B cell (primary cell): ENCODE measurements at regions not wholly inside any gene's neighbourhood (a gene's known extent, or its start where the extent isn't known, plus 50 kb on each side); places are given as distances from the start of the nearest gene placed in this dataset.
"Not testable (repeated sequence)": the region's sequence is repeated elsewhere in the genome, so short reads cannot be mapped to it uniquely, and the experiment has no call there.

ENCODE experiments used
- ATAC-seq: fragments of 200-7000 bp; cut with Tn5 transposase; one replicate; pipeline ENCODE4 v1.10.0; 2021; ENCODE audit warnings: low read depth, mild to moderate bottlenecking, moderate number of reproducible peaks, moderate library complexity
- CTCF ChIA-PET: fragments of 350-600 bp; sonication (Branson Sonifier 250); formaldehyde crosslinking; loops from one replicate; lab custom pipeline; 2021; ENCODE audit warnings: antibody characterized with exemption, inconsistent platforms; lab: Charles Lee
- POLR2A ChIA-PET: fragments of 350-600 bp; sonication (Branson Sonifier 250); formaldehyde crosslinking; loops from one replicate; lab custom pipeline; 2021; ENCODE audit warnings: antibody characterized with exemption; lab: Charles Lee
- DNase-seq: peaks from one replicate; pipeline ENCODE4 v3.0.0; 2013
- H2AFZ ChIP-seq: 2 replicates; pipeline ENCODE4 v1.6.1; 2012; ENCODE audit warnings: mild to moderate bottlenecking, low read depth, low read length; ENCODE audit not compliant: insufficient read depth, poor library complexity, severe bottlenecking
- H3K27ac ChIP-seq, 2 donors: 1 replicate in 1 of 2; 2 replicates in 1 of 2; pipeline ENCODE4 v1.5.1; 2012 to 2013; ENCODE audit warnings: low read length in 2 of 2, mild to moderate bottlenecking in 2 of 2, moderate library complexity in 1 of 2
- H3K27me3 ChIP-seq, 4 experiments: fragments of 200-600 bp in 1 of 4; sonication (generic) in 1 of 4; replicated peaks in 1 of 4; 1 replicate in 2 of 4; 2 replicates in 2 of 4; pipeline versions ENCODE4 v1.6.1 to v1.7.0; 2013 to 2016; ENCODE audit warnings: low read length in 3 of 4, mild to moderate bottlenecking in 2 of 4, mixed read lengths in 1 of 4, moderate library complexity in 1 of 4; ENCODE audit not compliant: insufficient read depth in 4 of 4, control insufficient read depth in 3 of 4; ENCODE audit errors: control extremely low read depth in 1 of 4
- H3K36me3 ChIP-seq, 2 experiments: replicated peaks in 1 of 2; 1 replicate in 1 of 2; 2 replicates in 1 of 2; pipeline versions ENCODE4 v1.6.1 to v1.7.1; 2013; ENCODE audit warnings: low read length in 1 of 2; ENCODE audit not compliant: insufficient read depth in 2 of 2, control insufficient read depth in 1 of 2; ENCODE audit errors: control extremely low read depth in 1 of 2, extremely low read depth in 1 of 2
- H3K4me1 ChIP-seq, 2 donors: fragments of 200-600 bp in 1 of 2; sonication (generic) in 1 of 2; 1 replicate in 1 of 2; 2 replicates in 1 of 2; pipeline versions ENCODE4 v1.5.1 to v1.6.1; 2013 to 2017; ENCODE audit warnings: low read length in 2 of 2; ENCODE audit not compliant: control insufficient read depth in 2 of 2, insufficient read depth in 2 of 2
- H3K4me2 ChIP-seq: replicated peaks from 2 replicates; pipeline ENCODE3; 2012; ENCODE audit warnings: mild to moderate bottlenecking, low read depth, low read length; ENCODE audit not compliant: poor library complexity, severe bottlenecking
- H3K4me3 ChIP-seq, 5 experiments: fragments of 200-600 bp in 1 of 5; sonication (generic) in 1 of 5; 1 replicate in 3 of 5; 2 replicates in 2 of 5; pipeline versions ENCODE4 v1.5.1 to v1.7.0; 2011 to 2016; ENCODE audit warnings: low read length in 4 of 5, mild to moderate bottlenecking in 4 of 5, low read depth in 2 of 5, control low read depth in 1 of 5, moderate library complexity in 1 of 5; ENCODE audit not compliant: insufficient read depth in 1 of 5; ENCODE audit errors: control extremely low read depth in 1 of 5, extremely low read depth in 1 of 5
- H3K79me2 ChIP-seq: fragments of 200-600 bp; sonication (generic); one replicate; pipeline ENCODE4 v1.6.0; 2016; ENCODE audit warnings: low read length; ENCODE audit not compliant: control insufficient read depth, insufficient read depth
- H3K9ac ChIP-seq: fragments of 200-600 bp; sonication (generic); 2 replicates; pipeline ENCODE4 v1.6.1; 2017; ENCODE audit warnings: mild to moderate bottlenecking, low read length, moderate library complexity
- H3K9me3 ChIP-seq, 3 donors: one replicate each; pipeline versions ENCODE4 v1.6.1 to v1.7.1; 2013; ENCODE audit warnings: low read length in 2 of 3; ENCODE audit not compliant: control insufficient read depth in 2 of 3, insufficient read depth in 1 of 3; ENCODE audit errors: control extremely low read depth in 1 of 3
- H4K20me1 ChIP-seq: 2 replicates; pipeline ENCODE4 v1.6.0; 2012; ENCODE audit warnings: mild to moderate bottlenecking, low read length; ENCODE audit not compliant: insufficient read depth, control insufficient read depth, poor library complexity, severe bottlenecking
- H3K27ac Mint-ChIP-seq: one replicate; pipeline ENCODE4 v1.8.0; 2021; ENCODE audit warnings: mixed read lengths
- H3K27me3 Mint-ChIP-seq: one replicate; pipeline ENCODE4 v1.8.0; 2021; ENCODE audit warnings: mixed read lengths
- H3K4me1 Mint-ChIP-seq: one replicate; pipeline ENCODE4 v1.8.0; 2021; ENCODE audit warnings: mixed read lengths
- H3K4me3 Mint-ChIP-seq: one replicate; pipeline ENCODE4 v1.8.0; 2021; ENCODE audit warnings: mixed read lengths
- H3K9me3 Mint-ChIP-seq: one replicate; pipeline ENCODE4 v1.8.0; 2022; ENCODE audit warnings: mixed read lengths; ENCODE audit not compliant: insufficient read depth
- WGBS: methylation state at CpG from one replicate; pipeline ENCODE4 v1.1.5; 2013; ENCODE audit warnings: missing lambda C conversion rate; ENCODE audit not compliant: insufficient coverage; 5-methylcytosine and 5-hydroxymethylcytosine counted together
- intact Hi-C: fragments of 100-400 bp; cut with micrococcal nuclease; formaldehyde crosslinking; loops from one replicate; pipeline ENCODE4 v1.10.0; 2022

DNA sequence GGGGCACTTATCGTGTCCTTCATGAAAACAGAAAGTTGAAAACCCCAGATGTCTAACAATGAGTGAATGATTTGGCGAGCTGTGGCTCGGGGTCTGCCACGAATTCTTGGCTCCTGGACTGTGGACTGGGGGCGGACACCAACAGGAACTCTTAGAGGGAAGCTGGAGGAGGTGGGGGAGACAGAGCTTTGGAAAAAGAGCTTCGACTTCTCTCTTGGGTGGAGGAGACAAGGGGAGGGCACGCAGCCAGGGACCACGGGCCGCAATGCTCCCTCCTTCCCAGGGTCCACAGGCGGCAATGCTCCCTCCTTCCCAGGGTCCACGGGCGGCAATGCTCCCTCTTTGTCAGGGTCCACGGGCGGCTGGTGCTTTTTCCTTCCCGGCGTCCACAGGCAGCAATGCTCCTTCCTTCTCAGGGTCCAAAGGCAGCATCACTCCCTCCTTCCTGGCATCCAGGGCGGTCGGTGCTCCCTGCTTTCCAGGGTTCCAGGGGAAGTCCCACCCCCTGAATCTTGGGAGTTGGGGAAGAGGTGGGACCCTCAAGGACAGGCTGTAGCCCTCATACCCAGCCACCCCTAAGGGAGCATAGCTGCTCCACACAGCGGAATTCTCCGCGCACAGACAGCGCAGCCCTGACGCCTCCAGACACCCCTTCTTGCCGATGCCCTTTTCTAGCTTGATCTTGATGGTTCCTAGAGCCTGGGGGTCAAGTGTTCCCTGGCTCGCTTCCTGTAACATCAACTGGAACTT, 149.0 kb downstream of the LAT start:
- CTCF ChIA-PET, H3K4me1 Mint-ChIP-seq, H3K9me3 ChIP-seq, H3K27ac Mint-ChIP-seq, H3K9me3 Mint-ChIP-seq, H3K36me3 ChIP-seq, H3K4me1 ChIP-seq, H4K20me1 ChIP-seq, POLR2A ChIA-PET, H2AFZ ChIP-seq, H3K27me3 Mint-ChIP-seq, H3K27ac ChIP-seq, DNase-seq, H3K27me3 ChIP-seq, H3K4me3 ChIP-seq, ATAC-seq, H3K79me2 ChIP-seq, intact Hi-C loops, H3K4me2 ChIP-seq, H3K9ac ChIP-seq, H3K4me3 Mint-ChIP-seq: not testable (repeated sequence)
- 97% methylated on average over 20 of the region's 25 CpGs for WGBS

DNA sequence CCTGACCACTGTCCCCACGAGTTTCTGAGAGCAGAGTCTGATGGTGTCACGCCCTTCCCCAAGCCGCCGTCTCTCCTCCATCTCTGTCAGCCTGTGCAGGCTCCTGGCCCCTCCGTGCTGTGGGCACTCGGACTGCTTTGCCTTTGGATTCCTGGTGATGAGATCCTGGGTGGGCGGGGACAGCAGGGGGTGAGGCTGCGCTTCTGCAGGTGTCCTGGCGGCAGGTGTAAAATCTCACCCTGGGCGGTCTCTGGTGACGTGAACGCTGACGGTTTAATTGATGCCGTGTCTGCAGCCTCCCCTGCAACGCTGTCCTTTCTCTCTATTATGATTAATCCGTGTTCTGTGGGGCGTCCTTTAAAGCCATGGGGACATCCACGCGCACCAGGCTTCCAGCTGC, 148.0 kb downstream of the LAT start:
- H3K27me3 ChIP-seq, POLR2A ChIA-PET, H4K20me1 ChIP-seq, H3K27me3 Mint-ChIP-seq, DNase-seq, H3K79me2 ChIP-seq, H2AFZ ChIP-seq, H3K9me3 Mint-ChIP-seq, H3K27ac Mint-ChIP-seq, H3K9me3 ChIP-seq, ATAC-seq, H3K9ac ChIP-seq, intact Hi-C loops, H3K4me1 Mint-ChIP-seq, CTCF ChIA-PET, H3K4me3 Mint-ChIP-seq, H3K4me1 ChIP-seq, H3K4me2 ChIP-seq, H3K27ac ChIP-seq, H3K4me3 ChIP-seq, H3K36me3 ChIP-seq: not testable (repeated sequence)
- WGBS = no CpG with 5 or more reads among the region's 19 CpGs

DNA sequence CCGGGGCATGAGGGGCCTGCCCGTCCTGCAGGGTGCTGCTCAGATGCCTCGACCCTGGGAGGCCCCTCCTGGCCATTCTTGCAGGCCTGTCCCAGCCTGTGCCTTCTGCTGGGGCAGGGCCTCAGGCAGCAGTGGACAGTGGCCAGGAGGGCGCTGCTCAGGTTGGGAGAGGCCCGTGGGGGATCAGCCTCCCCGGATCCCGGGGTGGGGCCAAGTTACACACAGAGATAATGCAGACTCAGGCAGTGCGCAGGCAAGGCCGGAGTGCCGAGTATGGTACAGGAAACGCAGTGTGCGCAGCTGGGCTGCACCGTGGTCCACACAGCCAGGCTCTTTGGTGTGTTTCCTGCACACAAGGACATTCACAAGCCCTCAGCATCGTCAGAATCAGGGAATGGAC, 147.6 kb downstream of the LAT start:
- 97% methylated on average over 11 of the region's 14 CpGs for WGBS
- H3K4me2 ChIP-seq, H3K9ac ChIP-seq, H3K27me3 ChIP-seq, DNase-seq, H3K4me3 ChIP-seq, H3K4me3 Mint-ChIP-seq, H3K4me1 ChIP-seq, H3K27me3 Mint-ChIP-seq, H2AFZ ChIP-seq, intact Hi-C loops, H3K9me3 ChIP-seq, H3K79me2 ChIP-seq, H3K27ac ChIP-seq, POLR2A ChIA-PET, H4K20me1 ChIP-seq, ATAC-seq, H3K36me3 ChIP-seq, H3K4me1 Mint-ChIP-seq, H3K27ac Mint-ChIP-seq, CTCF ChIA-PET, H3K9me3 Mint-ChIP-seq: not testable (repeated sequence)
